ENCODE measurements at regions not wholly inside any gene's neighbourhood (a gene's known extent, or its start where the extent isn't known, plus 50 kb on each side); places are given as distances from the start of the nearest gene placed in this dataset.

DNA sequence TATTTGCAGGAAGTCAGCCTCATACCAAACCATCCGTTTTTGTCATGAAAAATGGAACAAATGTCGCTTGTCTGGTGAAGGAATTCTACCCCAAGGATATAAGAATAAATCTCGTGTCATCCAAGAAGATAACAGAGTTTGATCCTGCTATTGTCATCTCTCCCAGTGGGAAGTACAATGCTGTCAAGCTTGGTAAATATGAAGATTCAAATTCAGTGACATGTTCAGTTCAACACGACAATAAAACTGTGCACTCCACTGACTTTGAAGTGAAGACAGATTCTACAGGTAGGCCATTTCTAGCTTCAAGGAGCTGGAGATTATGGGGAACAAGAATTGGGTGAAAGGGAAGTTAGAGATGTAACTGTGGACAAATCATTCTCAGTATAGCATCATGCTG lies 126.1 kb downstream of the DAD1 start:
- TF ChIP-seq, protein P1, sequence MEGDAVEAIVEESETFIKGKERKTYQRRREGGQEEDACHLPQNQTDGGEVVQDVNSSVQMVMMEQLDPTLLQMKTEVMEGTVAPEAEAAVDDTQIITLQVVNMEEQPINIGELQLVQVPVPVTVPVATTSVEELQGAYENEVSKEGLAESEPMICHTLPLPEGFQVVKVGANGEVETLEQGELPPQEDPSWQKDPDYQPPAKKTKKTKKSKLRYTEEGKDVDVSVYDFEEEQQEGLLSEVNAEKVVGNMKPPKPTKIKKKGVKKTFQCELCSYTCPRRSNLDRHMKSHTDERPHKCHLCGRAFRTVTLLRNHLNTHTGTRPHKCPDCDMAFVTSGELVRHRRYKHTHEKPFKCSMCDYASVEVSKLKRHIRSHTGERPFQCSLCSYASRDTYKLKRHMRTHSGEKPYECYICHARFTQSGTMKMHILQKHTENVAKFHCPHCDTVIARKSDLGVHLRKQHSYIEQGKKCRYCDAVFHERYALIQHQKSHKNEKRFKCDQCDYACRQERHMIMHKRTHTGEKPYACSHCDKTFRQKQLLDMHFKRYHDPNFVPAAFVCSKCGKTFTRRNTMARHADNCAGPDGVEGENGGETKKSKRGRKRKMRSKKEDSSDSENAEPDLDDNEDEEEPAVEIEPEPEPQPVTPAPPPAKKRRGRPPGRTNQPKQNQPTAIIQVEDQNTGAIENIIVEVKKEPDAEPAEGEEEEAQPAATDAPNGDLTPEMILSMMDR (IDR thresholded peaks at IDR 0.05; ENCODE audit: low read depth, low read length, poor library complexity, severe bottlenecking): no peak
- TF ChIP-seq EZH2phosphoT487 (IDR thresholded peaks at IDR 0.05; ENCODE audit: borderline replicate concordance, low read length): no peak

All from DOHH2 (cell line).